ENCODE measurements at regions not wholly inside any gene's neighbourhood (a gene's known extent, or its start where the extent isn't known, plus 50 kb on each side); places are given as distances from the start of the nearest gene placed in this dataset.

- DNase-seq (ENCODE audit: low spot score in 2 of 2, unreplicated experiment in 2 of 2), result no peak
- H3K27ac Mint-ChIP-seq, result no peak overlapping the region
- TF ChIP-seq CTCF (IDR thresholded peaks at IDR 0.05; ENCODE audit: unreplicated experiment), result no peak
- no peak overlapping the region for H3K4me3 Mint-ChIP-seq
- no peaks in the 10 kb centered on the region for H3K27me3 Mint-ChIP-seq (ENCODE audit: low read depth)
- no peaks in the 10 kb centered on the region for H3K9me3 Mint-ChIP-seq
- H3K4me1 Mint-ChIP-seq, result peaks cover 2% of the 10 kb centered on the region
- no peaks in the 10 kb centered on the region for H3K36me3 Mint-ChIP-seq
These were observed 207.9 kb upstream of the GAP43 start for GRCh38 chr3:115415246-115415996.

GRCh38 chr3:115418583-115418982 is 204.7 kb upstream of the GAP43 start:
- DNase-seq (ENCODE audit: low spot score in 2 of 2, unreplicated experiment in 2 of 2), result no peak
- H3K27ac Mint-ChIP-seq, result no peak overlapping the region
- TF ChIP-seq CTCF (IDR thresholded peaks at IDR 0.05; ENCODE audit: unreplicated experiment), result no peak

GRCh38 chr3:115420086-115420485 is 203.2 kb upstream of the GAP43 start:
- no peak for TF ChIP-seq CTCF (IDR thresholded peaks at IDR 0.05; ENCODE audit: unreplicated experiment)
- H3K4me1 Mint-ChIP-seq, result peaks cover 2% of the 10 kb centered on the region
- no peak overlapping the region for H3K4me3 Mint-ChIP-seq
- DNase-seq (ENCODE audit: low spot score in 2 of 2, unreplicated experiment in 2 of 2), result no peak
- no peaks in the 10 kb centered on the region for H3K9me3 Mint-ChIP-seq
- no peaks in the 10 kb centered on the region for H3K36me3 Mint-ChIP-seq
- H3K27me3 Mint-ChIP-seq (ENCODE audit: low read depth), result no peaks in the 10 kb centered on the region
- no peak overlapping the region for H3K27ac Mint-ChIP-seq

More at GRCh38 chr3:115418583-115418982, 204.7 kb upstream of the GAP43 start:
- no peaks in the 10 kb centered on the region for H3K27me3 Mint-ChIP-seq (ENCODE audit: low read depth)
- peaks cover 2% of the 10 kb centered on the region for H3K4me1 Mint-ChIP-seq
- no peaks in the 10 kb centered on the region for H3K36me3 Mint-ChIP-seq
- no peaks in the 10 kb centered on the region for H3K9me3 Mint-ChIP-seq
- no peak overlapping the region for H3K4me3 Mint-ChIP-seq

GRCh38 chr3:115423170-115423569 is 200.1 kb upstream of the GAP43 start:
- Mint-ChIP-seq H3K36me3 (no peaks in the 10 kb centered on the region), H3K27ac (no peak overlapping the region), H3K4me3 (no peak overlapping the region), H3K27me3 (ENCODE audit: low read depth) (no peaks in the 10 kb centered on the region), H3K9me3 (peaks cover 4% of the 10 kb centered on the region), H3K4me1 (peaks cover 2% of the 10 kb centered on the region)
- TF ChIP-seq CTCF (IDR thresholded peaks at IDR 0.05; ENCODE audit: unreplicated experiment), result no peak
- no peak for DNase-seq (ENCODE audit: low spot score in 2 of 2, unreplicated experiment in 2 of 2)

- Mint-ChIP-seq H3K9me3 (peaks cover 4% of the 10 kb centered on the region), H3K4me1 (peaks cover 3% of the 10 kb centered on the region)
- no peak for TF ChIP-seq CTCF (IDR thresholded peaks at IDR 0.05; ENCODE audit: unreplicated experiment)
These were observed 194.5 kb upstream of the GAP43 start for GRCh38 chr3:115428841-115429240.

More at GRCh38 chr3:115428841-115429240, 194.5 kb upstream of the GAP43 start:
- Mint-ChIP-seq H3K27ac (no peak overlapping the region), H3K4me3 (no peak overlapping the region), H3K27me3 (ENCODE audit: low read depth) (no peaks in the 10 kb centered on the region), H3K36me3 (no peaks in the 10 kb centered on the region)
- no peak for DNase-seq (ENCODE audit: low spot score in 2 of 2, unreplicated experiment in 2 of 2)
